Pancreas (tissue), 10 donors: ENCODE measurements at regions not wholly inside any gene's neighbourhood (a gene's known extent, or its start where the extent isn't known, plus 50 kb on each side); places are given as distances from the start of the nearest gene placed in this dataset.

ENCODE experiments used
- ATAC-seq, 4 donors: fragments of 200-7000 bp; cut with Tn5 transposase; one replicate each; pipeline versions ENCODE4 v1.8.0 to v1.9.1; 2020; ENCODE audit warnings: mild to moderate bottlenecking in 4 of 4, moderate library complexity in 4 of 4
- DNase-seq, 6 donors: peaks; one replicate each; pipeline ENCODE4 v3.0.0-alpha.2; 2020
- FAIRE-seq: peaks from 2 replicates; lab custom pipeline; 2012; peaks lifted over from hg19 to GRCh38; lab: Jason Lieb, UNC
- H3K27ac ChIP-seq, 4 donors: fragments of 200-600 bp; sonication (generic); 1 replicate in 3 of 4; 2 replicates in 1 of 4; pipeline versions ENCODE4 v1.5.0 to v1.8.0; 2020
- H3K27me3 ChIP-seq, 4 donors: fragments of 200-600 bp; one replicate each; pipeline ENCODE4 v1.8.0; 2021
- H3K36me3 ChIP-seq, 3 donors: fragments of 200-600 bp; sonication (generic) in 1 of 3; one replicate each; pipeline versions ENCODE4 v1.5.0 to v1.8.0; 2020 to 2021
- H3K4me1 ChIP-seq, 3 donors: fragments of 200-600 bp; one replicate each; pipeline ENCODE4 v1.8.0; 2021
- H3K4me3 ChIP-seq, 4 donors: fragments of 200-600 bp; sonication (generic) in 2 of 4; one replicate each; pipeline versions ENCODE4 v1.5.0 to v1.8.0; 2020 to 2021
- H3K9me3 ChIP-seq, 4 donors: fragments of 200-600 bp; one replicate each; pipeline ENCODE4 v1.8.0; 2021
- CTCF ChIP-seq, 4 donors: fragments of 200-600 bp; sonication (generic) in 3 of 4; IDR thresholded peaks; one replicate each; pipeline versions ENCODE4 v1.5.0 to v1.8.0; 2021; ENCODE audit warnings: antibody characterized with exemption in 4 of 4
- WGBS, 2 donors: extraction: QIAGEN DNeasy Blood & Tissue Kit; methylation state at CpG; one replicate each; pipeline ENCODE4 v1.1.7; 2013; 5-methylcytosine and 5-hydroxymethylcytosine counted together
- intact Hi-C, 3 donors: fragments of 100-400 bp; cut with DNase I; formaldehyde crosslinking; loops; one replicate each; pipeline versions ENCODE4 v1.11.1 to v1.14.2; 2022
- donor health status: healthy with polysubstance abuse.
- donor health status: DM: no; HTN: no; CAD: no; lungs with moderate emphysema.
- donor health status: DM: no; HTN: no; CAD: no.
- donor health status: control.
- donor health status: control.
- donor health status: Bipolar disorder and iron deficiency.
- donor health status: DM: yes; HTN: yes; CAD: no.
- donor health status: DM: no; HTN: no; CAD: no.
- donor health status: DM: no; HTN: no; CAD: no.
- donor health status: DM: yes; HTN: yes; CAD: no.

DNA sequence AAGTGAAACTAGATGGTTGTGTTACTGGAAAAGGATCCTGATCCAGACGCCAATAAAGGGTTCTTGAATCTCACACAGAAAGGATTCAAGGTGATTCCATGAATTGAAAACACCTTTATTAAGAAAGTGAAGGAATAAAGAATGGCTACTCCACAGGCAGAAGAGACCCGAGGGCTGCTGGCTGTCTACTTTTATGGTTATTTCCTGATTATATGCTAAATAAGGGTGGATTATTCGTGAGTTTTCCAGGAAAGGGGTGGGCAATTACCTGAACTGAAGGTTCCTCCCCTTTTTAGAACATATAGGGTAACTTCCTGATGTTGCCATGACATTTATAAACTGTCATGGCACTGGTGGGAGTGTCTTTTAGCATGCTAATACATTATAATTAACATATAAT is 50.9 kb upstream of the WARS2 start:
- WGBS, 2 donors = 87 to 91% methylated on average over 3 of the region's 3 CpGs
- Histone ChIP-seq H3K27me3 (no peaks in the 10 kb centered on the region), H3K27ac (no peak overlapping the region), H3K36me3 (no peaks in the 10 kb centered on the region), H3K4me3 (no peak overlapping the region), H3K4me1 (no peaks in the 10 kb centered on the region), H3K9me3 (no peaks in the 10 kb centered on the region)
- FAIRE-seq (no peak), DNase-seq (no peak), ATAC-seq (no peak)
- intact Hi-C loops = no loop called here
- no peak for TF ChIP-seq CTCF (IDR thresholded peaks at IDR 0.05)

- FAIRE-seq = no peak
- Histone ChIP-seq H3K27me3 (no peaks in the 10 kb centered on the region), H3K9me3 (no peaks in the 10 kb centered on the region), H3K4me3 (no peak overlapping the region), H3K36me3 (no peaks in the 10 kb centered on the region), H3K27ac (no peak overlapping the region), H3K4me1 (no peaks in the 10 kb centered on the region)
- intact Hi-C loops = no loop called here
- ATAC-seq = no peak
- DNase-seq = no peak
- TF ChIP-seq CTCF (IDR thresholded peaks at IDR 0.05) = no peak
- 90 to 93% methylated on average over 2 of the region's 2 CpGs for WGBS, 2 donors
Measured at GRCh38 chr1:119204197-119204960, 63.9 kb upstream of the WARS2 start.

GRCh38 chr1:119204961-119205357 is 64.5 kb upstream of the WARS2 start:
- no peak for TF ChIP-seq CTCF (IDR thresholded peaks at IDR 0.05)
- ATAC-seq (no peak), DNase-seq (no peak), FAIRE-seq (no peak)
- Histone ChIP-seq H3K27me3 (no peaks in the 10 kb centered on the region), H3K9me3 (no peaks in the 10 kb centered on the region), H3K27ac (no peak overlapping the region), H3K36me3 (no peaks in the 10 kb centered on the region), H3K4me3 (no peak overlapping the region), H3K4me1 (no peaks in the 10 kb centered on the region)
- intact Hi-C loops = no loop called here
- WGBS, 2 donors = 75 to 79% methylated on average over 1 of the region's 1 CpG

DNA sequence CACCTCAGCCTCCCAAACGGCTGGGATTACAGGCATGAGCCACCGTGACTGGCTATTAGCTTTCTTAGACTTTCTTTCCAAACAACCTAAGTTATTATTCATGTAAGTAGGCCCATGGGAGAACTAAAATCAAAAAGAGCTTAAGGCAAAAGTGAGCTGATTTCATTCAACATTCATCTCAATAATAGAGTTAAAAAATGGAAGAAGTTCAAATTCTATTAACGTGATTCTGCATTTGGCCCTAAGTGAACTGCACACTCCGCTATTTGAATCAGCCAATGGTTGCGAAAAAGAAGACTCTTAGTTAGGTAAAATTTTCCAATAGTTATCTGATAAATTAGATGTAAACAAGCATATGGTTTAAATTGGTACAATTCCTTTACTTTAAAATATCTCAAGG is 68.6 kb upstream of the WARS2 start:
- Histone ChIP-seq H3K4me3 (no peak overlapping the region), H3K27ac (no peak overlapping the region), H3K27me3 (no peaks in the 10 kb centered on the region), H3K4me1 (no peaks in the 10 kb centered on the region), H3K9me3 (no peaks in the 10 kb centered on the region), H3K36me3 (no peaks in the 10 kb centered on the region)
- ATAC-seq = no peak
- no peak for FAIRE-seq
- intact Hi-C loops = no loop called here
- 90 to 92% methylated on average over 5 of the region's 5 CpGs for WGBS, 2 donors
- no peak for TF ChIP-seq CTCF (IDR thresholded peaks at IDR 0.05)
- DNase-seq = no peak

DNA sequence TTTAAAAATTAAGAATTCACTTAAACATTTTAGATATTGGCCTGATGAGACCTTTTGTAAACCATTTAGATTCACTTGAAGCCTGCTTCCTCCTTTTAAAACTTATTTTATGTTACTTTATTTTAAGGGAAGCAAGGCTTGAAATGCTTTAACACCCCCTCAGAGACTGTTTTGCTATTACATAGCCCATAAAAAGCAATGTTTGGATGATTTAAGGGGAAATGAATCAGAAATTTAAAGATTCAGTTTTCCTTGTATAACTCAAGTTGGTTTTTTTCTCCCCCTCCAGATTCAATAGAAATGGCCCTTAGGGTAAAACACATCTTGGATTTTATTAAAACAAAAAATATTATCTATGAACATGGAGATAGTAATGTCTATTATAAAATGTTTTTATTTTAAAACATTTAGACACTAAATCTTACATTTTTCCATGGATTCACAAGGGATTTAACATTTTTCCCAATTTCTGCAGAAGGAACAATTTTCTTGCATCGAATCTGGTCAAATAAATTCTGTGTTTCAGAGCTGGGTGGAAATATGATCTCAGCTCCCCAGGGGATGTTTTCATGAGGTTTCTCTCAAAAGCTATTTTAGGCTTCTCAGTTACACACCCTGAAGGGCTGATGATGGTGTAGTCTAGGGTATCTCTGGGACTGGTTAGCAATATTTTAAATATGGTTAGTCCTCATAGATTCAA is 69.3 kb upstream of the WARS2 start:
- no peak for DNase-seq
- intact Hi-C loops = no loop called here
- WGBS, 2 donors = 87 to 92% methylated on average over 1 of the region's 1 CpG
- no peak for TF ChIP-seq CTCF (IDR thresholded peaks at IDR 0.05)
- Histone ChIP-seq H3K36me3 (no peaks in the 10 kb centered on the region), H3K27ac (no peak overlapping the region), H3K4me1 (no peaks in the 10 kb centered on the region), H3K27me3 (no peaks in the 10 kb centered on the region), H3K4me3 (no peak overlapping the region), H3K9me3 (no peaks in the 10 kb centered on the region)
- ATAC-seq = no peak
- FAIRE-seq = no peak
